HG03064 (cell line): ENCODE measurements at regions not wholly inside any gene's neighbourhood (a gene's known extent, or its start where the extent isn't known, plus 50 kb on each side); places are given as distances from the start of the nearest gene placed in this dataset.

Experiments
- ATAC-seq: cut with Tn5 transposase; IDR thresholded peaks from one replicate; pipeline ENCODE4 v1.9.1; 2021; ENCODE audit warnings: low read depth; ENCODE audit not compliant: unreplicated experiment

DNA sequence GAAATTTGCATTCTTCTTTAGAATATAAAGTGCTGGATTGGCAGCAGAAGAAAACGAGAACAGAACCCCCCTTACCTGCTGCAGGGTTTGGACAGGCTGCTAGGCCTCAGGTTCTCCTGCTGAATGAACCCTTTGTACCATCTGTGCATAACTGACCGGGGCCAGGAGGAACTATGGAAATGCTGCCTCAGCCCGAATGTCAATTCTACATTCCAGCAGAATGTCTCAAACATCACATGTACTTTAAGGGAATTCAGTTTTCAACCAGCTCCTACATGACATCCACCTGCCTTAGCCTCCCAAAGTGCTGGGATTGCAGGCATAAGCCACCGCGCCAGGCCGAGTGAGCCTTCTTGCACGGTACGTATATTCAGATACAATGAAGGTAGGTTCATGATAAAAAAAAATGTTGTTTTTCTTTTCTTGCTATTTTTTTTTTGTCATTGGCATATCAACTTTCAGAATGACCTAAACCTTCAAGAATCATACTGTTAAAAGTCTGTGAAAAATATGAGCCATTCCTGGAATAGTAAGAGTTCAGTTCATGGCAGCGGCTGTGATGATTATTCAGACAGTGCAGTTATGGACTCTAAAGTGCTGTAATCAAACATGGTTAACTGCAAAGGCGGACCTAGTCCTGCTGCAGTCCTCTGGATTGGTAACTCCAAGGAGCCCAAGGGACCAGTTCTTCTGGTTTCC lies 84.4 kb upstream of the TNS3 start:
- ATAC-seq, result no peak

GRCh38 chr7:47664650-47665195 lies 82.8 kb upstream of the TNS3 start:
- ATAC-seq, result no peak

DNA sequence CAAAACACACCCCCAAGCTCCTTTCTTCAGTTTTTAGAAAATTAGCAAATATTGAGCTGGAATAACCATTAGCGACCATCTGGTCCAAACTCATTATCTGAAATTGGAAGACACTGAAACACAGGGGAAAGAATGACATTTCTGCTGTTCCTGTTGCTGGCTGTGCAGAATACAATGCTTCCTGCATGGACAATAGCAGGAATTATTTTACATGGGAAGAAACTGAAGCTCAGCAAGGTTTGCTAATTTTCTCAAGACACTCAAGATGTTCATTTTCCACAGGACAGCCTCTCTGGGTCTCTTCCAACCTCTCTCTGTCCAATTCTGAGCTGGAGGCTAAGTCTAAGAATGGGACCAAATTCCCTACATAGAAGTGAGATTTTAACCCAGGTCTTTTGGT lies 81.9 kb upstream of the TNS3 start:
- ATAC-seq, result no peak

GRCh38 chr7:47663213-47663612 lies 81.3 kb upstream of the TNS3 start:
- no peak for ATAC-seq

DNA sequence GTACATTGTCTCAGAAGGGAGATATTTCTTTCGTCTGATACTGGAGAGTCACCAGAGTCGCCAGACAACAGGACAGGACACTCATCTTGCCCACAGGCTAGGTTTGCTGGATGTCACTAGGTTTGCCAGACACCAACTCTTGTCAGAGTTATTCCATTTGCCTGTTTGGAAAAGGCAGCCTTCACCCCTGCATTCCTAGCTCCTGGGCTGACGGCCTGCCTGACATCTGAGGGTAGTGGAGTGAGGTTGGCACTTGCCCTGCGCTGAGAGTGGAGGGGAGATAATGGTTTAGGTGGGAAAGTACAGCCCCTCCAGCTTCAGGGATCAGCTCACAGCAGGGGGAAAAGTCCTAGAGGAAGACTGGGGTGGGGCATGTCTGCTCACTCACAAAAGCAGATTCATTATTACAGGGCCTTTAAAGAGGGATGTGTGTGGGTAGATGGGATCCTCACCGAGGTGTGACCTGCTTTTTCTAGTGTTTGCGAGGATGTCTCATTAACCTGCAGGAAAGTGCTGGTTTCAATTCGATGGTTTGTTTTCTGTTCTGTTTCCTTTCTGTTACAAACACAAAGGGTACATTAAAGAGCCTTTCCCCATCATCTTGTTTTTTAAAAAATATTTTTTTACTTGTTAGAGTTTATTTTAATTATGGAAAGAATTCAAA lies 79.3 kb upstream of the TNS3 start:
- no peak for ATAC-seq

- ATAC-seq, result no peak
Measured at GRCh38 chr7:47659664-47660462, 78.0 kb upstream of the TNS3 start.

- ATAC-seq, result no peak
Measured at GRCh38 chr7:47658886-47659635, 77.2 kb upstream of the TNS3 start.

DNA sequence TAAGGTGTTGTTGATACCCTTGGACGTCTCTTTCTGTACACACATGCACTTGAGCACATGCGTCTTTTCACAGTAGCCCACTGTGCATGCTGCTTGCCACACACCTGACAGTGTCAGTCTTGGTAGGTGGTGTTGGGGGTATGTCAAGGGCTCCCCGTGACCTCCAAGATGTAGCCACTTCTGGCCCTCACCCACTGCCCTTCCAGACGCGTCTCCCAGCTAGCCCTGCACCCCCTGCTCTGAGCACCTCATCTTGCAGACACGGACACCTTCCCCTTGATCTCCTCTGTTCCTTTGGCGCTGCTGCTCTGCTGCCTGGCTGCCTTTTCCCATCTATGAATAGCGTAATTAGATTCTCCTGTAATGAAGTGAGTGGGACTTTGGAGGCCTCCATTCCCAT lies 75.2 kb upstream of the TNS3 start:
- no peak for ATAC-seq

DNA sequence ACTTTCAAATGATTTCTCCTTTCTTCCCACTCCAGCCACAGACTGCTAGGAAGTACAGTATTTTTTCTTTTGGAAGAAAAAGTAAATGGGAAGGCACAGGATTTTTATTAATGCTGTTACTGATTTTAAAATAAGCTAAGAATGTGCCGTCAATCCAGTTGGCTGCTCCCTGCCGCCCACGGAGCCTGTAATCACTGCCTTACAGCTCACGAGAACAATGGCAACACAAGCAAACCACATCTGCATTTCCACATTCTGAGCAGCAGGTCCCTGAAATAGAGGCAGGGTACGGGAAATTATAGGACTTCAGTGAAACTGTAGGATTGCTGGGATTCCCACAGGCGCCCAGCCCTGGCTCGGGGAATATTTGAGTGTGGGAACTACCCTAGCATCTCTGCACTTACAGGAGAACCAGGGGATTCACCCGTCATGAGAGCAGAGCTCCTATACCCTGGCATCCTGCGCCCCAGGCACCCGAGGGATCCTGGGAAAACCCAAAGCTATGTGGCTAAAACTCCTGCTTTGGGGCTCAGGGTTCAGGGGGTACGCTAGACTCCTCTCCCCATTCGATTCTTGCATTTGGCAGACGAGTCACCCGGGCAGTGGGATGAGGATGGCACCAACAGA lies 72.9 kb upstream of the TNS3 start:
- no peak for ATAC-seq

GRCh38 chr7:47653550-47654411 lies 71.9 kb upstream of the TNS3 start:
- ATAC-seq, result no peak

DNA sequence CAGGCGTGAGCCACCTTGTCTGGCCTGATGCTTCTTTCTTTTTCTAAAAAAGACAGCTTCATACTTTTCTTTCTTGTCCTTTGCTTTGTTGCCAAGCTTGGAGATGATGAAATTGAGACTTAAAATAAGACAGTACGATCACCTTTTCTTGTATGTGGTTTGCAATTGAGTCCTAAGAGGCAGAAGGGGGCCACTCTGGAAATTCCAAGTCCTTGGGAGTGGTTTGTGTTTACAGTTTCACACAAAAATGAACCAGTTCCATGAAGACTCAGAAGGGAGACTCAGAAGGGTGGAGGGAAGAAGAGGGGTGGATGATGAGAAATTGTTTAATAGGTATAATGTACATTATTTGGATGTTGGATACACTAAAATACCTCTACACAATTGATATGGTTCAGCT lies 70.7 kb upstream of the TNS3 start:
- ATAC-seq, result no peak

- ATAC-seq, result no peak
Measured at GRCh38 chr7:47651355-47652317, 69.7 kb upstream of the TNS3 start.

- ATAC-seq, result no peak
Measured at GRCh38 chr7:47649919-47650318, 68.0 kb upstream of the TNS3 start.

DNA sequence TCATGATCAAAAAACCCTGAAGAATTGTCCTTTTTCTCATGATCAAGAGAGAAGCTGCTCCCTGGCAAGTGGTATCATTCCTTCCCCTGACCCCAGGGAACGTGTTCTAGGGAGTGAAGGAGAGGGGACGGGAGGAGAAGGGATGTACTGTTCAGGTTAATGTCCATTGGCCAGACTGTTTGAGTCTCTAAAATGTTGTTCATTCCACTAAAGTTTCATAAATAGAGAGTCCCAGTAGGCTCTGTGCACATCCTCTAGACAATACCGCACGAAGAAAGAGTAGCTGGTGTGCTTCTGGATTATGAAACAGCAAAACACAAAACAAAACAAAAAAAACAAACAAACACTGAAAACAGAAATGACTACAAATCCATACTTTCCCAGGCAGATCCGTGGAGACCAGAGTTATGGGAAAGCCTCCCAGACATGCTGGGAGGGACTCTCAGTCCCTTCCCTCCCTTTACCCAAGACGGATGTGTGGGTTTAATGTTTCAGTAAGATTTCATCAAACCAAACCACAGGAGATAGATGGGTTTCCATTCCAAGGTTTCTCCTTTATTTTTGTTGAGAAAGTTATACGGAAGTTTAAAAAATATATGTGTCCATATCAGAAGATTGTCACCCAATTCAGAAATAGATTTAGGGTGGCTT lies 66.5 kb upstream of the TNS3 start:
- ATAC-seq, result no peak

GRCh38 chr7:47647918-47648250 lies 66.0 kb upstream of the TNS3 start:
- no peak for ATAC-seq

- ATAC-seq, result no peak
Measured at GRCh38 chr7:47647181-47647917, 65.4 kb upstream of the TNS3 start.

- no peak for ATAC-seq
Measured at GRCh38 chr7:47643716-47644400, 61.9 kb upstream of the TNS3 start.
